Activated CD8-positive, alpha-beta memory T cell treated with anti-CD3 and anti-CD28 coated beads, Interleukin-2, amount 10 ng/mL, durations not matched to agents 7 days and 5 days (primary cell): ENCODE measurements at regions not wholly inside any gene's neighbourhood (a gene's known extent, or its start where the extent isn't known, plus 50 kb on each side); places are given as distances from the start of the nearest gene placed in this dataset.

Experiments used
- ATAC-seq: fragments of 150-1000 bp; cut with Tn5 transposase; one replicate; pipeline ENCODE4 v1.10.0; 2021; ENCODE audit warnings: moderate library complexity
- CTCF ChIA-PET: fragments of 350-600 bp; sonication (Branson Sonifier 250); formaldehyde crosslinking; loops from one replicate; lab custom pipeline; 2021; ENCODE audit warnings: antibody characterized with exemption; lab: Charles Lee
- DNase-seq: peaks from one replicate; pipeline ENCODE4 v3.0.0-alpha.2; 2020
- H3K27ac Mint-ChIP-seq: one replicate; pipeline ENCODE4 v1.8.0; 2021; ENCODE audit warnings: mild to moderate bottlenecking, mixed read lengths
- H3K27me3 Mint-ChIP-seq: one replicate; pipeline ENCODE4 v1.8.0; 2021; ENCODE audit warnings: mixed read lengths
- H3K36me3 Mint-ChIP-seq: one replicate; pipeline ENCODE4 v1.8.0; 2021; ENCODE audit warnings: mild to moderate bottlenecking, mixed read lengths
- H3K4me1 Mint-ChIP-seq: one replicate; pipeline ENCODE4 v1.8.0; 2021; ENCODE audit warnings: mixed read lengths
- H3K4me3 Mint-ChIP-seq: one replicate; pipeline ENCODE4 v1.8.0; 2021; ENCODE audit warnings: mild to moderate bottlenecking, moderate library complexity, mixed read lengths
- H3K9me3 Mint-ChIP-seq: one replicate; pipeline ENCODE4 v1.8.0; 2022; ENCODE audit warnings: low read depth, mixed read lengths

- H3K9me3 Mint-ChIP-seq = peaks cover 12% of the 10 kb centered on the region
- no peak for ATAC-seq
Observed at GRCh38 chr2:126543081-126543480, 112.9 kb upstream of the GYPC start.

GRCh38 chr2:126558029-126558428 lies 97.9 kb upstream of the GYPC start:
- CTCF ChIA-PET = no interaction called here
- H3K4me1 Mint-ChIP-seq = no peaks in the 10 kb centered on the region
- peaks cover 18% of the 10 kb centered on the region for H3K27me3 Mint-ChIP-seq
- H3K9me3 Mint-ChIP-seq = no peaks in the 10 kb centered on the region
- H3K4me3 Mint-ChIP-seq = no peak overlapping the region
- DNase-seq (no peak), ATAC-seq (no peak)
- no peaks in the 10 kb centered on the region for H3K36me3 Mint-ChIP-seq
- no peak overlapping the region for H3K27ac Mint-ChIP-seq

More at GRCh38 chr2:126543081-126543480, 112.9 kb upstream of the GYPC start:
- H3K27me3 Mint-ChIP-seq = peaks cover 17% of the 10 kb centered on the region
- no peak for DNase-seq
- H3K36me3 Mint-ChIP-seq = peaks cover 3% of the 10 kb centered on the region
- no peaks in the 10 kb centered on the region for H3K4me1 Mint-ChIP-seq
- H3K4me3 Mint-ChIP-seq = no peak overlapping the region
- no peak overlapping the region for H3K27ac Mint-ChIP-seq
- CTCF ChIA-PET = no interaction called here

- Mint-ChIP-seq H3K27ac (no peak overlapping the region), H3K36me3 (no peaks in the 10 kb centered on the region), H3K9me3 (no peaks in the 10 kb centered on the region), H3K4me3 (no peak overlapping the region), H3K27me3 (no peaks in the 10 kb centered on the region), H3K4me1 (no peaks in the 10 kb centered on the region)
- DNase-seq (no peak), ATAC-seq (no peak)
- CTCF ChIA-PET = no interaction called here
Observed at GRCh38 chr2:126568734-126569133, 87.2 kb upstream of the GYPC start.

- CTCF ChIA-PET = no interaction called here
- H3K4me3 Mint-ChIP-seq = no peak overlapping the region
- H3K27me3 Mint-ChIP-seq = no peaks in the 10 kb centered on the region
- H3K36me3 Mint-ChIP-seq = no peaks in the 10 kb centered on the region
- no peaks in the 10 kb centered on the region for H3K9me3 Mint-ChIP-seq
- ATAC-seq (no peak), DNase-seq (no peak)
- no peak overlapping the region for H3K27ac Mint-ChIP-seq
- no peaks in the 10 kb centered on the region for H3K4me1 Mint-ChIP-seq
Observed at GRCh38 chr2:126571403-126571802, 84.6 kb upstream of the GYPC start.

GRCh38 chr2:126575631-126576030 lies 80.3 kb upstream of the GYPC start:
- Mint-ChIP-seq H3K27me3 (peaks cover 3% of the 10 kb centered on the region), H3K9me3 (no peaks in the 10 kb centered on the region), H3K36me3 (no peaks in the 10 kb centered on the region), H3K4me1 (no peaks in the 10 kb centered on the region), H3K4me3 (no peak overlapping the region), H3K27ac (no peak overlapping the region)
- no peak for DNase-seq
- no peak for ATAC-seq
- CTCF ChIA-PET = no interaction called here

- H3K9me3 Mint-ChIP-seq = no peaks in the 10 kb centered on the region
- H3K4me3 Mint-ChIP-seq = no peak overlapping the region
- ATAC-seq (no peak), DNase-seq (no peak)
- no peak overlapping the region for H3K27ac Mint-ChIP-seq
- H3K4me1 Mint-ChIP-seq = no peaks in the 10 kb centered on the region
- no peaks in the 10 kb centered on the region for H3K36me3 Mint-ChIP-seq
- H3K27me3 Mint-ChIP-seq = peaks cover 3% of the 10 kb centered on the region
- CTCF ChIA-PET = no interaction called here
Observed at GRCh38 chr2:126579868-126580267, 76.1 kb upstream of the GYPC start.

GRCh38 chr2:126586317-126586716 lies 69.6 kb upstream of the GYPC start:
- no peak for DNase-seq
- H3K36me3 Mint-ChIP-seq = no peaks in the 10 kb centered on the region
- no peaks in the 10 kb centered on the region for H3K4me1 Mint-ChIP-seq
- no peak overlapping the region for H3K27ac Mint-ChIP-seq
- CTCF ChIA-PET = no interaction called here
- ATAC-seq = no peak
- H3K9me3 Mint-ChIP-seq = no peaks in the 10 kb centered on the region
- no peak overlapping the region for H3K4me3 Mint-ChIP-seq
- no peaks in the 10 kb centered on the region for H3K27me3 Mint-ChIP-seq

GRCh38 chr2:126599062-126599461 lies 56.9 kb upstream of the GYPC start:
- ATAC-seq (no peak), DNase-seq (no peak)
- CTCF ChIA-PET = no interaction called here
- Mint-ChIP-seq H3K27me3 (peaks cover 6% of the 10 kb centered on the region), H3K36me3 (no peaks in the 10 kb centered on the region), H3K4me3 (no peak overlapping the region), H3K27ac (no peak overlapping the region), H3K9me3 (peaks cover 10% of the 10 kb centered on the region), H3K4me1 (no peaks in the 10 kb centered on the region)

- DNase-seq (no peak), ATAC-seq (no peak)
- H3K36me3 Mint-ChIP-seq = peaks cover 5% of the 10 kb centered on the region
- peaks cover 3% of the 10 kb centered on the region for H3K4me1 Mint-ChIP-seq
- H3K9me3 Mint-ChIP-seq = peaks cover 22% of the 10 kb centered on the region
- H3K27me3 Mint-ChIP-seq = peaks cover 3% of the 10 kb centered on the region
- no peak overlapping the region for H3K27ac Mint-ChIP-seq
- no peak overlapping the region for H3K4me3 Mint-ChIP-seq
- CTCF ChIA-PET = no interaction called here
Observed at GRCh38 chr2:126600742-126601141, 55.2 kb upstream of the GYPC start.

GRCh38 chr2:126602334-126602733 lies 53.6 kb upstream of the GYPC start:
- ATAC-seq (no peak), DNase-seq (no peak)
- peaks cover 3% of the 10 kb centered on the region for H3K27me3 Mint-ChIP-seq
- H3K27ac Mint-ChIP-seq = no peak overlapping the region
- CTCF ChIA-PET = no interaction called here
- peaks cover 5% of the 10 kb centered on the region for H3K4me1 Mint-ChIP-seq
- H3K9me3 Mint-ChIP-seq = peaks cover 22% of the 10 kb centered on the region
- H3K36me3 Mint-ChIP-seq = peaks cover 6% of the 10 kb centered on the region
- H3K4me3 Mint-ChIP-seq = no peak overlapping the region
